IMR-90 (cell line): ENCODE measurements at regions not wholly inside any gene's neighbourhood (a gene's known extent, or its start where the extent isn't known, plus 50 kb on each side); places are given as distances from the start of the nearest gene placed in this dataset.

Source experiments
- ATAC-seq: fragments of 200-7000 bp; cut with Tn5 transposase; 2 replicates; pipeline ENCODE4 v1.9.1; 2020; ENCODE audit warnings: low read depth, mild to moderate bottlenecking, moderate library complexity
- BruUV-seq: library from RNA; stranded (reverse); fragments of 400-500 nt; replicated peaks from 2 replicates; lab custom pipeline; 2021; lab: Mats Ljungman, UMichigan
- CTCF ChIA-PET: fragments of 300-600 bp; formaldehyde crosslinking; extraction: SDS; loops from one replicate; lab custom pipeline; 2021; ENCODE audit warnings: antibody characterized with exemption; lab: Yijun Ruan, JAX
- POLR2A ChIA-PET: fragments of 300-600 bp; sonication (Branson Sonifier 250); formaldehyde crosslinking; loops from one replicate; lab custom pipeline; 2022; ENCODE audit warnings: antibody characterized with exemption; ENCODE audit not compliant: unreplicated experiment; lab: Charles Lee
- DNase-seq: peaks from one replicate; pipeline ENCODE4 v3.0.0; 2013
- H2AFZ ChIP-seq: replicated peaks from 2 replicates; pipeline ENCODE3; 2013; ENCODE audit warnings: low read length, mild to moderate bottlenecking; ENCODE audit not compliant: poor library complexity
- H2AK5ac ChIP-seq: 2 replicates; pipeline ENCODE4 v1.6.1; 2013; ENCODE audit warnings: low read depth, low read length, inconsistent platforms
- H2AK9ac ChIP-seq: replicated peaks from 2 replicates; pipeline ENCODE3; 2013; ENCODE audit warnings: mild to moderate bottlenecking, low read depth, low read length, moderate library complexity; ENCODE audit not compliant: poor library complexity
- H2BK120ac ChIP-seq: 2 replicates; pipeline ENCODE4 v1.6.1; 2013; ENCODE audit warnings: low read depth, low read length, inconsistent platforms
- H2BK15ac ChIP-seq: 3 replicates; pipeline ENCODE4 v1.6.1; 2013; ENCODE audit warnings: low read depth, low read length, inconsistent platforms
- H2BK20ac ChIP-seq: 2 replicates; pipeline ENCODE4 v1.6.1; 2013; ENCODE audit warnings: low read depth, mild to moderate bottlenecking, inconsistent platforms, low read length, moderate library complexity
- H2BK5ac ChIP-seq: 2 replicates; pipeline ENCODE4 v1.6.1; 2013; ENCODE audit warnings: mild to moderate bottlenecking, low read depth, low read length, inconsistent platforms; ENCODE audit not compliant: poor library complexity, severe bottlenecking
- H3K14ac ChIP-seq: replicated peaks from 2 replicates; pipeline ENCODE4 v1.6.1; 2013; ENCODE audit warnings: low read depth, low read length, inconsistent platforms
- H3K18ac ChIP-seq: 2 replicates; pipeline ENCODE4 v1.6.1; 2013; ENCODE audit warnings: low read depth, low read length, control low read depth
- H3K23ac ChIP-seq: 2 replicates; pipeline ENCODE4 v1.6.1; 2013; ENCODE audit warnings: low read depth, low read length, inconsistent platforms
- H3K27ac ChIP-seq: 2 replicates; pipeline ENCODE4 v1.5.1; 2013; ENCODE audit warnings: mild to moderate bottlenecking, control low read depth, low read length; ENCODE audit not compliant: insufficient read depth
- H3K27me3 ChIP-seq: 2 replicates; pipeline ENCODE4 v1.6.1; 2013; ENCODE audit warnings: low read length; ENCODE audit not compliant: control insufficient read depth, insufficient read depth
- H3K36me3 ChIP-seq: 2 replicates; pipeline ENCODE4 v1.6.1; 2013; ENCODE audit warnings: low read length, mixed read lengths; ENCODE audit not compliant: control insufficient read depth, insufficient read depth
- H3K4ac ChIP-seq: 2 replicates; pipeline ENCODE4 v1.6.1; 2013; ENCODE audit warnings: low read depth, low read length, inconsistent platforms
- H3K4me1 ChIP-seq: 2 replicates; pipeline ENCODE4 v1.6.1; 2013; ENCODE audit warnings: low read length, mixed read lengths; ENCODE audit not compliant: control insufficient read depth, insufficient read depth
- H3K4me2 ChIP-seq: 2 replicates; pipeline ENCODE4 v1.6.1; 2013; ENCODE audit warnings: low read depth, mild to moderate bottlenecking, control low read depth, low read length, moderate library complexity
- H3K4me3 ChIP-seq: 2 replicates; pipeline ENCODE4 v1.5.1; 2013; ENCODE audit warnings: low read depth, mild to moderate bottlenecking, control low read depth, low read length, moderate library complexity; ENCODE audit not compliant: insufficient read depth
- H3K56ac ChIP-seq: 2 replicates; pipeline ENCODE4 v1.6.1; 2013; ENCODE audit warnings: low read length, inconsistent platforms; ENCODE audit not compliant: insufficient read depth; ENCODE audit errors: extremely low read depth
- H3K79me1 ChIP-seq, 2 experiments: 2 replicates each; pipeline ENCODE4 v1.6.1; 2013; ENCODE audit warnings: low read length in 2 of 2, inconsistent platforms in 1 of 2, low read depth in 1 of 2
- H3K9ac ChIP-seq: 2 replicates; pipeline ENCODE4 v1.6.1; 2013; ENCODE audit warnings: low read depth, low read length, control low read depth
- H3K9me1 ChIP-seq: 2 replicates; pipeline ENCODE4 v1.6.1; 2013; ENCODE audit warnings: low read length, inconsistent platforms; ENCODE audit not compliant: insufficient read depth
- H3K9me3 ChIP-seq: 2 replicates; pipeline ENCODE4 v1.6.1; 2013; ENCODE audit warnings: low read length; ENCODE audit not compliant: control insufficient read depth, insufficient read depth
- H4K20me1 ChIP-seq: 2 replicates; pipeline ENCODE4 v1.6.1; 2013; ENCODE audit warnings: low read length, inconsistent platforms; ENCODE audit not compliant: insufficient read depth
- H4K5ac ChIP-seq: 2 replicates; pipeline ENCODE4 v1.6.1; 2013; ENCODE audit warnings: mild to moderate bottlenecking, low read depth, low read length, control low read depth
- H4K8ac ChIP-seq, 2 experiments: 2 replicates each; pipeline ENCODE4 v1.6.1; 2013; ENCODE audit warnings: low read depth in 2 of 2, low read length in 2 of 2, control low read depth in 1 of 2, inconsistent platforms in 1 of 2
- H4K91ac ChIP-seq: 2 replicates; pipeline ENCODE4 v1.6.1; 2013; ENCODE audit warnings: low read depth, low read length, inconsistent platforms; ENCODE audit not compliant: insufficient read depth
- CEBPB ChIP-seq: IDR thresholded peaks from 2 replicates; pipeline ENCODE4 v1.6.1; 2012; ENCODE audit warnings: low read depth, low read length, improper control_type of control experiment
- CHD1 ChIP-seq: IDR thresholded peaks from 2 replicates; pipeline ENCODE4 v1.6.1; 2012; ENCODE audit warnings: low read depth, low read length, improper control_type of control experiment
- CTCF ChIP-seq: conservative IDR thresholded peaks from 2 replicates; pipeline ENCODE4 v1.5.1; 2012; ENCODE audit warnings: mild to moderate bottlenecking, low read depth, low read length, improper control_type of control experiment
- ELK1 ChIP-seq: fragments of 150-350 bp; IDR thresholded peaks from 2 replicates; pipeline ENCODE4 v1.6.1; 2016; ENCODE audit warnings: low read depth, mild to moderate bottlenecking, low read length, moderate library complexity, borderline replicate concordance
- FOS ChIP-seq: fragments of 150-350 bp; IDR thresholded peaks from 2 replicates; pipeline ENCODE4 v1.6.1; 2016; ENCODE audit warnings: low read depth, low read length
- MAFK ChIP-seq: IDR thresholded peaks from 2 replicates; pipeline ENCODE4 v1.6.1; 2012; ENCODE audit warnings: low read depth, low read length, improper control_type of control experiment
- MAZ ChIP-seq: IDR thresholded peaks from 2 replicates; pipeline ENCODE4 v1.6.1; 2012; ENCODE audit warnings: low read depth, mild to moderate bottlenecking, low read length, improper control_type of control experiment, moderate library complexity, borderline replicate concordance
- MXI1 ChIP-seq: IDR thresholded peaks from 2 replicates; pipeline ENCODE4 v1.6.1; 2012; ENCODE audit warnings: low read depth, mild to moderate bottlenecking, low read length, moderate library complexity, borderline replicate concordance
- RAD21 ChIP-seq: IDR thresholded peaks from 2 replicates; pipeline ENCODE4 v1.6.1; 2012; ENCODE audit warnings: low read length, improper control_type of control experiment
- RCOR1 ChIP-seq: IDR thresholded peaks from 2 replicates; pipeline ENCODE4 v1.6.1; 2012; ENCODE audit warnings: mild to moderate bottlenecking, low read length, improper control_type of control experiment; ENCODE audit not compliant: insufficient replicate concordance
- RFX5 ChIP-seq: IDR thresholded peaks from 2 replicates; pipeline ENCODE4 v1.8.0; 2012; ENCODE audit warnings: low read depth, mild to moderate bottlenecking, low read length, moderate library complexity
- SMC3 ChIP-seq: fragments of 150-350 bp; IDR thresholded peaks from 2 replicates; pipeline ENCODE4 v1.6.1; 2016; ENCODE audit warnings: low read depth, mild to moderate bottlenecking, antibody characterized with exemption, low read length, moderate library complexity
- USF2 ChIP-seq: fragments of 150-350 bp; IDR thresholded peaks from 2 replicates; pipeline ENCODE4 v1.6.1; 2017; ENCODE audit warnings: mild to moderate bottlenecking, antibody characterized with exemption, low read length, low read depth
- WGBS, 2 experiments: methylation state at CpG; one replicate each; pipeline versions ENCODE4 v1.1.5 to v1.1.7; 2013; ENCODE audit warnings: missing lambda C conversion rate in 2 of 2; ENCODE audit not compliant: insufficient read length in 1 of 2; ENCODE audit errors: extremely low coverage in 2 of 2; 5-methylcytosine and 5-hydroxymethylcytosine counted together
- dilution Hi-C: fragments of 300-500 bp; cut with HindIII; formaldehyde crosslinking; loops from one replicate; pipeline ENCODE4 v1.14.3; 2018; ENCODE audit warnings: low sequenced_read_pairs; ENCODE audit not compliant: unreplicated experiment
- in situ Hi-C: fragments of 300-500 bp; cut with MboI; formaldehyde crosslinking; loops from 3 replicates; pipeline ENCODE4 v1.14.3; 2019; ENCODE audit warnings: low sequenced_read_pairs, inconsistent platforms, mixed read lengths
- intact Hi-C: fragments of 100-400 bp; cut with micrococcal nuclease; formaldehyde crosslinking; loops from 2 replicates; pipeline ENCODE4 v1.10.0; 2022

- no peak overlapping the region for H2AK5ac ChIP-seq
- ChIA-PET POLR2A (no interaction called here), CTCF (no interaction called here)
- no peak overlapping the region for H2BK20ac ChIP-seq
- no peak overlapping the region for H3K4me3 ChIP-seq
- H3K9ac ChIP-seq: no peak overlapping the region
- no peak overlapping the region for H2BK120ac ChIP-seq
- no peak overlapping the region for H2BK5ac ChIP-seq
- H4K20me1 ChIP-seq: no peaks in the 10 kb centered on the region
- in situ Hi-C loops: no loop called here
- no peak overlapping the region for H3K56ac ChIP-seq
- H3K4me2 ChIP-seq: no peak overlapping the region
- no CpG with 5 or more reads among the region's 3 CpGs for WGBS, 2 experiments
- no peak overlapping the region for H3K27ac ChIP-seq
- H2AK9ac ChIP-seq: no peak overlapping the region
- H3K4me1 ChIP-seq: no peaks in the 10 kb centered on the region
- H3K4ac ChIP-seq: no peak overlapping the region
- peak; percentile 6 for DNase-seq
- no peak overlapping the region for H3K18ac ChIP-seq
- dilution Hi-C loops: no loop called here
- no peak overlapping the region for H4K91ac ChIP-seq
- no TSS peak for BruUV-seq
- no peak overlapping the region for H4K8ac ChIP-seq
- H3K36me3 ChIP-seq: no peaks in the 10 kb centered on the region; the same call in 1 of the 2 replicates
- no peaks in the 10 kb centered on the region for H3K9me3 ChIP-seq
- no peak overlapping the region for H2BK15ac ChIP-seq
- no peaks in the 10 kb centered on the region for H3K9me1 ChIP-seq
- intact Hi-C loops: loop anchor here (10.0 kb wide), 1 partner anchor 458 kb away; no protein-coding TSS in a partner anchor
- no peak for TF ChIP-seq CTCF
- TF ChIP-seq FOS: no peak
- TF ChIP-seq USF2: no peak
- TF ChIP-seq RCOR1: no peak
- TF ChIP-seq MAFK: no peak
- no peak for TF ChIP-seq RFX5
- no peak for TF ChIP-seq CHD1
- TF ChIP-seq ELK1: no peak
- no peak for TF ChIP-seq SMC3
- no peak for TF ChIP-seq RAD21
- TF ChIP-seq CEBPB: no peak
- TF ChIP-seq MXI1: no peak
- no peak for TF ChIP-seq MAZ
- no peak overlapping the region for H2AFZ ChIP-seq
- no peak overlapping the region for H3K14ac ChIP-seq
- no peak for ATAC-seq
- H3K23ac ChIP-seq: no peak overlapping the region
- H4K5ac ChIP-seq: no peak overlapping the region
- no peaks in the 10 kb centered on the region for H3K79me1 ChIP-seq
- H3K27me3 ChIP-seq: no peaks in the 10 kb centered on the region
Measured at GRCh38 chr6:144757299-144757698, 472.2 kb downstream of the UTRN start.
